NCI-H2107 (cell line): ENCODE measurements at regions not wholly inside any gene's neighbourhood (a gene's known extent, or its start where the extent isn't known, plus 50 kb on each side); places are given as distances from the start of the nearest gene placed in this dataset.
A peak's percentile ranks its signal among the peaks of the same experiment; 100 is the strongest.
"Not testable (repeated sequence)": the region's sequence is repeated elsewhere in the genome, so short reads cannot be mapped to it uniquely, and the experiment has no call there.

Experiments used
- DNase-seq: peaks from one replicate; lab custom pipeline; 2025; lab: John Stamatoyannopoulos, UW

GRCh38 chr14:89743828-89744227 lies 210.7 kb downstream of the EFCAB11 start:
- DNase-seq: no peak

- DNase-seq: no peak
These were observed 214.3 kb downstream of the EFCAB11 start for GRCh38 chr14:89740241-89740640.

DNA sequence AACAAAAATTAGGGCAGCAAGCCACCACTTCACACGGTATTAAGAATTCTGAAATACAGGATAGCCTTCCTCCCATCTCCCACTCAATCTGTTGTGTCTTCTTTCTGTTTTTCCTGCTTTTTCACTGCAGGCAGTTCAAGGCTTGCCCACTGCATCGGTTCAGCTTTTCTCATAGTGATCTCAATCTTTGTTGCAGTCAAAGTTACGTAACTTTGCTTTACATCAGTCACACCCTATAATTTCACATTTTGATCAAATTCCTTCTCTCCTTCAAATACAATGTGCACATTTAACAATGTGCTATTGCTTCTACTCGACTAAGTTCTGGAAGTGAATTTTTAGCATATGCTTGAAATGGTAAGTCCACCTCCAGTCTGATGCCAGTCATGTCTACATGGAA lies 217.6 kb downstream of the EFCAB11 start:
- DNase-seq: no peak

DNA sequence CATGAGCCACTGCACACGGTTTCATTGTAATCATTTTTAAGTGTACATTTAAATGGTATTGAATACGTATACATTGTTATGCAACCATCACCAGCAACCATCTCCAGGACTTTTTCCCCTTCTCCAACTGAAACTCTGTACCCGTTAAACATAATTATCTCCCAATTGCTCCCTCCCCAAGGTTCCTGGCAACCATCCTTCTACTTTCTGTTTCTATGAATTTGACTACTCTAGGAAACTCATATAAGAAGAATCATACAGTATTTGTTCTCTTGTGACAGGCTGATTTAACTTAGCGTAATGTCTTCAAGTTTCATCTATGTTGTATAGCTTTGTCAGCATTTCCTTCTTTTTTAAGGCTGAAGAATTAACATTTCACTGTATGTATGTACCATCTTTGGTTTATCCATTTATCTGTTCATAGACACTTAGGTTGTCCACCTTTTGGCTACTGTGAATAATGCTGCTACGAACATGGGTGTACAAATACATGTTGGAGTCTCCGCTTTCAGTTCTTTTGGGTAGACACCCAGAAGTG lies 223.1 kb downstream of the EFCAB11 start:
- DNase-seq: no peak

DNA sequence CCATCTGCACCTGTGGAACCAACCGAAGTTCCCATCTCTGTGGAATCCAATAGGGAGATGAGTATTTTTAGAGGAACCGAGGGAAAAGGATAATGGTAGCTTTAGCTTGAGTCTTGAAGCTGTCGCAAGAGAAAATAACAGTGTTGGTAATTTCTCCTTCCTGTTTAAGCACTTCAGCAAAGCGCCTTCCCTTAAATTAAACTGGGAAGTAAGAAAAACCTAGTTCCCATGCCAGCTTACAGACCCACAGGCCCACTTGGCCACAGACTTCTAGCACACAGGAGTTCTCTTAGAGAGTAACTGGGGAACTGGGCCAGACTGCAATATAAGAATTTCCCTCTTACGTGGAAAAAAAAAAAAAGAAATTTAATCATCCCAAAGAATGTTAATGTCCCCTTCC lies 223.8 kb downstream of the EFCAB11 start:
- DNase-seq: no peak

GRCh38 chr14:89728964-89729363 lies 225.6 kb downstream of the EFCAB11 start:
- no peak for DNase-seq

DNA sequence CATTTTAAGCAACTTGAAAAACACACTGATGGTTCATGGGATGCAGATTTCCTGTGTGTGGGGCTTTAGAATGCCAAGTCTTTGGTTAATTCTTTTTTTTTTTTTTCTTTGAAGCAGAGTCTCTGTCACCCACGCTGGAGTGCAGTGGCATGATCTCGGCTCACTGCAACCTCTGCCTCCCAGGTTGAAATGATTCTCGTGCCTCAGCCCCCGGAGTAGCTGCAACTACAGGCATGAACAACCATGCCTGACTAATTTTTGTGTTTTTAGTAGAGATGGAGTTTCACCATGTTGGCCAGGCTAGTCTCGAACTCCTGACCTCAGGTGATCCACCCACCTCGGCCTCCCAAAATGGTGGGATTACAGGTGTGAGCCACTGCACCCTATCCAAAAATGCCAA lies 228.3 kb downstream of the EFCAB11 start:
- not testable (repeated sequence) for DNase-seq

DNA sequence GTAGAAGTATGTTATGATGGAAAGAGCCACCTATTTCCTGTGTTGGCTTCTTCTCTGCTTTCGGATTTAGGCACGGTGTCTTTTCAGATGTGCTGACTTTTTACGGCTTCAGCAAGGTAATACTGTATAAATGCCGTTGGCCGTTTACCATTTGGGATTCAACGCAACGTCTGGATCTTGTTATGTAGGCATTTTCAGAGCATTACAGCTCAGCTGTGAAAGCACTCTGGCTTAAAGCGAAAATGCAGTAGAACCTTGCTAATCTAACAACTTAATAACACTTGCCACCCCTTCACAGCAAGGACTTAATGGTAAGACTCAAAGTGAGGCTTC lies 229.9 kb downstream of the EFCAB11 start:
- DNase-seq: no peak

- DNase-seq: no peak
These were observed 230.5 kb downstream of the EFCAB11 start for GRCh38 chr14:89723930-89724627.

GRCh38 chr14:89721956-89722355 lies 232.6 kb downstream of the EFCAB11 start:
- DNase-seq: no peak

DNA sequence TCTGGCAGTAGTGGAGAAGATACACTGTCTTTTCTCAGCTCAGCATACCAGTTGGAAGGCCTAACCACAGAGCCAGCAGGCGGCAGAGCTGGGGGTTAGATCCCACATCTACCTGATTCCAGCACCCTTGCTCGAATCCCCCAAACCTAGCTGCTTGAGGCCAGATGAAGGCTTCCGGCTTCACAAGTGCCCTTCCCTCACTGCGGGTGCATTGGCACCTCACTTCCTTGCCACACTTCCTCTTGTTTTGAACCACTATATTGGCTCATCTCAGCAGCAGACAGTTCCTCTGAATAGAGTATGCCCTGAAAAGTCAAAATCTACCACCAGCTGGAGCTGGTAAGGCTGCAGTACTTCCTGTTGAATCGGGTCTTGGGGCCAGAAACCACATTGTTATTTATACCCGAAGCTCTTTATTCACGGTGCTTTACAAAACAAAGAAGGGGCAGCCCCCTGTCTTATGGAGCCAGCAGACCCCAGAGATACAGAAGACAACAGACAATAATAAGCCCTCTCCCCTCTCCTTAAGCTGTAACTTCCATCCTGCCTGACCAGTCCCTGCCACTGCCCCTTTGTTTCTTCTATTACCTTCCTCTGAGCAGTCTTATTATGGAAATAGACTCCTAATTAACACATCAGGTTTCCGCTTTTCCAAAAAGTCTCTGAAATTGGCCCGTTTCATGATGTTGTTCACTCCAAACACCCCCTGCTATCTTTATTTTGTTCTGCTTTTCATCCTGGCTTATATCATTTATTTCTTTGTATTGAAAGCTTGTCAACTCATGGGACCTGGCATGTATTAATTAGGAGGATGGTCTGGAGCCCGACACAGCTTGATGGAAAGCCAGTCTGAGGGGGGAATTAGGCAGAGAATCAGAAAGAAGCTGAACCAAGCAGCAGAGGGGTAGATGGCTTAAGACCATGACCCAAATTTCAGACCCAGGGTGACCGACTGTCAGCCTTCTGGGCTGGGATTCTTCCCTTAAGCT lies 233.5 kb downstream of the EFCAB11 start:
- DNase-seq: no peak

GRCh38 chr14:89720076-89720687 lies 234.3 kb downstream of the EFCAB11 start:
- DNase-seq: no peak

- no peak for DNase-seq
These were observed 235.0 kb downstream of the EFCAB11 start for GRCh38 chr14:89719366-89720075.

DNA sequence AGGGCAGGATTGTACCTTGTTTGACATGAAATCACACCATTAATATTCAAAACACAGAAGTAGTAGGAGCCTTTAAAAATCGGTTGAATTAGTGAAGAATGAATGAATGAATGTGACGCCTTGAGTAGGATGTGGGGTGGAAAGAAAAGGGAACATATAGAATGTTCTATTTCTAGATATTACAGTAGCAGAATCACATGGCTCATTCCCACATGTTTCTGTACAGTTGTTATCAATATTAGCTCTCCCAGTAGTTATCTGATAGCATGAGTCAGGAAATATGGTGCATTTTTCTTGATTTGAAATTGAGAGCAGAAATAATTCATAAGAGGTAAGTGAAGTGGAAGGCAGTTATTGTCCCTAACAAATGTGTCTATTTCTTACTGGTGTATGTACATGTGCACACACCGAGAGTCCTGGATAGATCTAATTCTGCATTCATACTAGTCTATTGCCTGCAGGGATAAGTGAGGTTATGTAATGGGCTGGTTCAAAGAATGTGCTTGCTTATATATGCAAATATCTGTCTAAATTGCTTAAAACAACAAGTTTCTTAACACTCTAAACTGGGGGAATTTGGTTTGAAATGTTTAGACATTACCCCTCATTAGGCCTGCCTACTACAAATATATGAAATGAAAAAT lies 245.4 kb downstream of the EFCAB11 start:
- no peak for DNase-seq

GRCh38 chr14:89707086-89707485 lies 247.4 kb downstream of the EFCAB11 start:
- DNase-seq: no peak

GRCh38 chr14:89702876-89703200 lies 251.7 kb downstream of the EFCAB11 start:
- no peak for DNase-seq

DNA sequence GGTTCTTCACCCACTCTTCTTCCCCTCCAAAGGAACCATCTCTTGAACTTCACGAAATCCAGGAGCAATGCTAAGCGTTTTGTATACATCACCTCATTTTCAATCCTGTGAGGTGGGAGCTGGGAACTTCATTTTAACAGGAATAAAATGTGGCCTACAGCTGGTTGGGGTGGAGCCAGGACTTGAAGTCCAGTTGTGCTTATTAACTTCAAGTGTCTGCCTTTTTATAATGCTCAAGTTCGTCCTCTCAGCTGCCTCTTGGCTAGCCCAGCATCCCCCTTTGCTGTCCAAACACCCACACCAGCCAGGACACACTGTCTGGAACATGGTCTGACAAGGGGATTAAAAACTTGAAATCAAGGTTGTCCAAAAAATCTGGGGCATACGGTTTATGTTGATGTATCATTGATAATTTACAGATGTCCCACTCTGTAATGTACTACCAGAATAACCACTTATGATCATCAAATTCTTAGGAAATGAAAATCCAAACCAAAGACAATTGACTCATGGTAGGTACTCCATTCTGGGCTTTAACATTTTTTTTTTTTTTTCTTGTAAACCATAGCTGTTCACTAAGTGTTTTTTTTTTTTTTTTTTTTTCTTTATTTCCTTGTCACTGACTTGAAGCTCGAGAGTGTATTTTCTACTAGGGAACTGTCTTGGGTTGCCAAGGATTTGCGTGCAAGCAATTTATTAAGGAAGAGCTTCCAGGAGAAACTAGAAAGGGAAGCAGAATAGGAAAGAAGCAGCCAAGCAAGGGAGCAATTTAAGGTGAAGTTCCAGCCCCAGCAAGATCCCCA lies 252.3 kb downstream of the EFCAB11 start:
- DNase-seq: no peak

- peak; percentile 63 for DNase-seq
These were observed 253.1 kb downstream of the EFCAB11 start for GRCh38 chr14:89701211-89702043.

GRCh38 chr14:89700801-89701200 lies 253.7 kb downstream of the EFCAB11 start:
- no peak for DNase-seq

DNA sequence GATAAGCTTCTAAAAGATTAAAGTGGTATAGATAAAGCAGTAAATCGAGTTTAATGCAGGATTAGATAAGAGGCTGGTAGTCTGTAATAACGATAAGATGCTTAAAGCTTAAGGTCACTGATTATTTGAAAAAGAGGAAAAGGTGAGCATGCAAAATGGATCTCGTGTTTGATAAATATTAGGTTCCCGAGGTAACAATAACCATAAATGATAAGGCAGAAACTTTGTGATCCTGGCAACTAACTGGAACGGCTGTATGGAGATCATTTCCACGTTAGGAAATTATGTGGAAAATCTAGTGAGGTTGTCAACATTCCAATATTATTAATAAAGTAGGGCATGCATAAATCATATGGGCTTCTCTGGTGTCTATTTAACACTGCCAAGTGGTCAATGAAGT lies 255.5 kb downstream of the EFCAB11 start:
- no peak for DNase-seq
